ENCODE measurements at regions not wholly inside any gene's neighbourhood (a gene's known extent, or its start where the extent isn't known, plus 50 kb on each side); places are given as distances from the start of the nearest gene placed in this dataset.
"Not testable (repeated sequence)": the region's sequence is repeated elsewhere in the genome, so short reads cannot be mapped to it uniquely, and the experiment has no call there.

GRCh38 chr17:13150738-13151137 is 132.9 kb upstream of the ELAC2 start:
- not testable (repeated sequence) for H3K9me3 ChIP-seq (ENCODE audit: control insufficient read depth in 5 of 5, low read length in 5 of 5); H3K4me3 ChIP-seq (ENCODE audit: low read depth in 1 of 5, low read length in 5 of 5); H3K4me1 ChIP-seq (ENCODE audit: control insufficient read depth in 5 of 5, insufficient read depth in 5 of 5, low read length in 5 of 5); H3K36me3 ChIP-seq (ENCODE audit: control insufficient read depth in 5 of 5, insufficient read depth in 5 of 5, low read length in 5 of 5); H3K27me3 ChIP-seq (ENCODE audit: control insufficient read depth in 5 of 5, insufficient read depth in 4 of 5, low read length in 5 of 5); H3K27ac ChIP-seq (ENCODE audit: low read depth, low read length); H3K9ac ChIP-seq (ENCODE audit: low read length in 5 of 5)

- no peaks in the 10 kb centered on the region for H3K36me3 ChIP-seq (ENCODE audit: control insufficient read depth in 5 of 5, insufficient read depth in 5 of 5, low read length in 5 of 5)
- no peak overlapping the region for H3K9ac ChIP-seq (ENCODE audit: low read length in 5 of 5)
- H3K27ac ChIP-seq (ENCODE audit: low read depth, low read length): no peak overlapping the region
- H3K27me3 ChIP-seq (ENCODE audit: control insufficient read depth in 5 of 5, insufficient read depth in 4 of 5, low read length in 5 of 5): no peaks in the 10 kb centered on the region
- no peaks in the 10 kb centered on the region for H3K4me1 ChIP-seq (ENCODE audit: control insufficient read depth in 5 of 5, insufficient read depth in 5 of 5, low read length in 5 of 5)
- peaks cover 0 to 10% (median 5%) of the 10 kb centered on the region in 5 donors for H3K9me3 ChIP-seq (ENCODE audit: control insufficient read depth in 5 of 5, low read length in 5 of 5)
- no peak overlapping the region for H3K4me3 ChIP-seq (ENCODE audit: low read depth in 1 of 5, low read length in 5 of 5)
These were observed 125.2 kb upstream of the ELAC2 start for GRCh38 chr17:13143001-13143400.

- no peak overlapping the region for H3K9ac ChIP-seq (ENCODE audit: low read length in 5 of 5)
- no peaks in the 10 kb centered on the region for H3K4me1 ChIP-seq (ENCODE audit: control insufficient read depth in 5 of 5, insufficient read depth in 5 of 5, low read length in 5 of 5)
- no peak overlapping the region for H3K27ac ChIP-seq (ENCODE audit: low read depth, low read length)
- H3K9me3 ChIP-seq (ENCODE audit: control insufficient read depth in 5 of 5, low read length in 5 of 5): peaks cover 0 to 10% (median 5%) of the 10 kb centered on the region in 5 donors
- no peaks in the 10 kb centered on the region for H3K27me3 ChIP-seq (ENCODE audit: control insufficient read depth in 5 of 5, insufficient read depth in 4 of 5, low read length in 5 of 5)
- no peaks in the 10 kb centered on the region for H3K36me3 ChIP-seq (ENCODE audit: control insufficient read depth in 5 of 5, insufficient read depth in 5 of 5, low read length in 5 of 5)
- H3K4me3 ChIP-seq (ENCODE audit: low read depth in 1 of 5, low read length in 5 of 5): no peak overlapping the region
These were observed 122.9 kb upstream of the ELAC2 start for GRCh38 chr17:13140750-13141149.

- Histone ChIP-seq H3K9me3 (ENCODE audit: control insufficient read depth in 5 of 5, low read length in 5 of 5) (peaks cover 0 to 10% (median 5%) of the 10 kb centered on the region in 5 donors), H3K36me3 (ENCODE audit: control insufficient read depth in 5 of 5, insufficient read depth in 5 of 5, low read length in 5 of 5) (no peaks in the 10 kb centered on the region), H3K4me1 (ENCODE audit: control insufficient read depth in 5 of 5, insufficient read depth in 5 of 5, low read length in 5 of 5) (no peaks in the 10 kb centered on the region), H3K27me3 (ENCODE audit: control insufficient read depth in 5 of 5, insufficient read depth in 4 of 5, low read length in 5 of 5) (no peaks in the 10 kb centered on the region), H3K27ac (ENCODE audit: low read depth, low read length) (no peak overlapping the region), H3K4me3 (ENCODE audit: low read depth in 1 of 5, low read length in 5 of 5) (no peak overlapping the region), H3K9ac (ENCODE audit: low read length in 5 of 5) (no peak overlapping the region)
These were observed 117.7 kb upstream of the ELAC2 start for GRCh38 chr17:13135506-13135905.

- Histone ChIP-seq H3K36me3 (ENCODE audit: control insufficient read depth in 5 of 5, insufficient read depth in 5 of 5, low read length in 5 of 5) (no peaks in the 10 kb centered on the region), H3K4me3 (ENCODE audit: low read depth in 1 of 5, low read length in 5 of 5) (no peak overlapping the region), H3K27me3 (ENCODE audit: control insufficient read depth in 5 of 5, insufficient read depth in 4 of 5, low read length in 5 of 5) (no peaks in the 10 kb centered on the region), H3K4me1 (ENCODE audit: control insufficient read depth in 5 of 5, insufficient read depth in 5 of 5, low read length in 5 of 5) (no peaks in the 10 kb centered on the region), H3K9me3 (ENCODE audit: control insufficient read depth in 5 of 5, low read length in 5 of 5) (peaks cover 0 to 6% (median 5%) of the 10 kb centered on the region in 5 donors), H3K27ac (ENCODE audit: low read depth, low read length) (no peak overlapping the region), H3K9ac (ENCODE audit: low read length in 5 of 5) (no peak overlapping the region)
These were observed 116.2 kb upstream of the ELAC2 start for GRCh38 chr17:13134076-13134475.

- Histone ChIP-seq H3K4me1 (ENCODE audit: control insufficient read depth in 5 of 5, insufficient read depth in 5 of 5, low read length in 5 of 5) (no peaks in the 10 kb centered on the region), H3K4me3 (ENCODE audit: low read depth in 1 of 5, low read length in 5 of 5) (no peak overlapping the region), H3K36me3 (ENCODE audit: control insufficient read depth in 5 of 5, insufficient read depth in 5 of 5, low read length in 5 of 5) (no peaks in the 10 kb centered on the region), H3K27me3 (ENCODE audit: control insufficient read depth in 5 of 5, insufficient read depth in 4 of 5, low read length in 5 of 5) (no peaks in the 10 kb centered on the region), H3K9ac (ENCODE audit: low read length in 5 of 5) (no peak overlapping the region), H3K27ac (ENCODE audit: low read depth, low read length) (no peak overlapping the region), H3K9me3 (ENCODE audit: control insufficient read depth in 5 of 5, low read length in 5 of 5) (no peaks in the 10 kb centered on the region)
These were observed 113.4 kb upstream of the ELAC2 start for GRCh38 chr17:13131225-13131624.

GRCh38 chr17:13129356-13129755 is 111.5 kb upstream of the ELAC2 start:
- Histone ChIP-seq H3K4me3 (ENCODE audit: low read depth in 1 of 5, low read length in 5 of 5) (no peak overlapping the region), H3K9me3 (ENCODE audit: control insufficient read depth in 5 of 5, low read length in 5 of 5) (no peaks in the 10 kb centered on the region), H3K9ac (ENCODE audit: low read length in 5 of 5) (no peak overlapping the region), H3K4me1 (ENCODE audit: control insufficient read depth in 5 of 5, insufficient read depth in 5 of 5, low read length in 5 of 5) (no peaks in the 10 kb centered on the region), H3K27me3 (ENCODE audit: control insufficient read depth in 5 of 5, insufficient read depth in 4 of 5, low read length in 5 of 5) (no peaks in the 10 kb centered on the region), H3K36me3 (ENCODE audit: control insufficient read depth in 5 of 5, insufficient read depth in 5 of 5, low read length in 5 of 5) (no peaks in the 10 kb centered on the region), H3K27ac (ENCODE audit: low read depth, low read length) (no peak overlapping the region)

GRCh38 chr17:13128676-13129075 is 110.8 kb upstream of the ELAC2 start:
- Histone ChIP-seq H3K4me1 (ENCODE audit: control insufficient read depth in 5 of 5, insufficient read depth in 5 of 5, low read length in 5 of 5) (no peaks in the 10 kb centered on the region), H3K9ac (ENCODE audit: low read length in 5 of 5) (no peak overlapping the region), H3K9me3 (ENCODE audit: control insufficient read depth in 5 of 5, low read length in 5 of 5) (no peaks in the 10 kb centered on the region), H3K4me3 (ENCODE audit: low read depth in 1 of 5, low read length in 5 of 5) (no peak overlapping the region), H3K27me3 (ENCODE audit: control insufficient read depth in 5 of 5, insufficient read depth in 4 of 5, low read length in 5 of 5) (no peaks in the 10 kb centered on the region), H3K27ac (ENCODE audit: low read depth, low read length) (no peak overlapping the region), H3K36me3 (ENCODE audit: control insufficient read depth in 5 of 5, insufficient read depth in 5 of 5, low read length in 5 of 5) (no peaks in the 10 kb centered on the region)

GRCh38 chr17:13127921-13128602 is 110.2 kb upstream of the ELAC2 start:
- no peaks in the 10 kb centered on the region for H3K9me3 ChIP-seq (ENCODE audit: control insufficient read depth in 5 of 5, low read length in 5 of 5)
- no peak overlapping the region for H3K9ac ChIP-seq (ENCODE audit: low read length in 5 of 5)
- H3K27me3 ChIP-seq (ENCODE audit: control insufficient read depth in 5 of 5, insufficient read depth in 4 of 5, low read length in 5 of 5): no peaks in the 10 kb centered on the region
- no peak overlapping the region for H3K27ac ChIP-seq (ENCODE audit: low read depth, low read length)
- no peak overlapping the region for H3K4me3 ChIP-seq (ENCODE audit: low read depth in 1 of 5, low read length in 5 of 5)
- no peaks in the 10 kb centered on the region for H3K4me1 ChIP-seq (ENCODE audit: control insufficient read depth in 5 of 5, insufficient read depth in 5 of 5, low read length in 5 of 5)
- H3K36me3 ChIP-seq (ENCODE audit: control insufficient read depth in 5 of 5, insufficient read depth in 5 of 5, low read length in 5 of 5): no peaks in the 10 kb centered on the region

GRCh38 chr17:13120864-13121263 is 103.0 kb upstream of the ELAC2 start:
- Histone ChIP-seq H3K9me3 (ENCODE audit: control insufficient read depth in 5 of 5, low read length in 5 of 5) (no peaks in the 10 kb centered on the region), H3K27me3 (ENCODE audit: control insufficient read depth in 5 of 5, insufficient read depth in 4 of 5, low read length in 5 of 5) (no peaks in the 10 kb centered on the region), H3K4me3 (ENCODE audit: low read depth in 1 of 5, low read length in 5 of 5) (no peak overlapping the region), H3K4me1 (ENCODE audit: control insufficient read depth in 5 of 5, insufficient read depth in 5 of 5, low read length in 5 of 5) (no peaks in the 10 kb centered on the region), H3K9ac (ENCODE audit: low read length in 5 of 5) (no peak overlapping the region), H3K36me3 (ENCODE audit: control insufficient read depth in 5 of 5, insufficient read depth in 5 of 5, low read length in 5 of 5) (no peaks in the 10 kb centered on the region), H3K27ac (ENCODE audit: low read depth, low read length) (no peak overlapping the region)

Measured in subcutaneous abdominal adipose tissue (tissue), 5 donors.